GM18508 (cell line): ENCODE measurements at regions not wholly inside any gene's neighbourhood (a gene's known extent, or its start where the extent isn't known, plus 50 kb on each side); places are given as distances from the start of the nearest gene placed in this dataset.
"Not testable (repeated sequence)": the region's sequence is repeated elsewhere in the genome, so short reads cannot be mapped to it uniquely, and the experiment has no call there.

Source experiments
- ATAC-seq: cut with Tn5 transposase; IDR thresholded peaks from one replicate; pipeline ENCODE4 v1.9.1; 2021; ENCODE audit warnings: moderate number of reproducible peaks; ENCODE audit not compliant: insufficient read depth, unreplicated experiment

DNA sequence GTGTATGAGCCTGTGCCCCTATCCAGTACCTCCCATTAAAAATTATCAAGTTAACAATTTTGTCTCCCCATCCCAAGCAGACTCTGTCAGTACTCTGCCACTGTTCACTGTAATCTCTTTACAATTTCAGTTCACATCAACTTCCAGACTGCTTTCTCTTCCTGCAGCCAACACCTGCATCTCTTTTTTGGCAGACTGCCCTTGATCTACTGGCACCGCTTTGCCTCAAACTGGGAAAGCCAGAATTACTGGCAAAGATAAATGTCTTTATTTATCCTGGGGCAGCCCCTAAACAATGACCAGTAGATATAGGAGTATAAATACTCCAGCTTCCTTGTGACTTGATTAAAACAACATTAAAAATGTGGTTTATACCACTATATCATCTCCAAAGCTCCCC lies 494.1 kb downstream of the ZNF385D start:
- ATAC-seq = no peak

DNA sequence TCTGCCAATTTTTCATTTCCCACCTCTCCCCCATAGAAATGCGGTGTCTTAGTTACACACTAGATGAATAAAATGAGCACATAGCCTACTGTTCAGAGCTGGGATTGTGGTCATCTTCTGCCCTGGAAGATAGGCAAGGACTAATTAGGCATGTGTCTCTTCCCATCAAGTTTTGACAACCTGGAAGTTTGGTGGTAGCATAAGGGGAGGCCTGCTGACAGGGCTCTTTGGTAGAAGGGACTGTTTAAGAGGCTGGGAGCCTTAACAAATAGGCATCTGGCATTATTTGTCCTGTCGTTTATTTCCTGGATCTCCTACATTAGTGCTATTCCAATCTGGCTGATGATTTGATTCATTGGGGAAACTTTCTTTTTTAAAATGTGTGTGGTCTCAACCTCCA lies 512.3 kb downstream of the ZNF385D start:
- ATAC-seq = no peak

DNA sequence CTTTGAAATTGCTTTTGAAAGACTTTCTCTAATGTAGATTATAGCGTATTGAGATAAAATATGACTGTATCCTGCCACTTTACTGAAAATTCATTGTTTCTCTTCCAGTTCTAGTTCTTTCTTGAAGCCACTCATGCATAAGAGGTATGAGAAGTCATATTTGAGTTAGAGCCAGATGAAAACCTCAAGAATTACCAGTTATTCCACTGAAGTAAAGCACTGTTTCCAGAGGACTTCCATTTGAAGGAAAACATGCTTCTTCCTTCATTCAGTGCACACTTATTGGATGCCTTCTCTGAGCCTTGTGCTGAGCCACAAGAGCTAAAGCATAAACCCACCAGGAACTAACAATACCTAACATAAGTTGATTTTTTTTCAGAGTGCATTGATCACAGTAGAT lies 513.4 kb downstream of the ZNF385D start:
- no peak for ATAC-seq

DNA sequence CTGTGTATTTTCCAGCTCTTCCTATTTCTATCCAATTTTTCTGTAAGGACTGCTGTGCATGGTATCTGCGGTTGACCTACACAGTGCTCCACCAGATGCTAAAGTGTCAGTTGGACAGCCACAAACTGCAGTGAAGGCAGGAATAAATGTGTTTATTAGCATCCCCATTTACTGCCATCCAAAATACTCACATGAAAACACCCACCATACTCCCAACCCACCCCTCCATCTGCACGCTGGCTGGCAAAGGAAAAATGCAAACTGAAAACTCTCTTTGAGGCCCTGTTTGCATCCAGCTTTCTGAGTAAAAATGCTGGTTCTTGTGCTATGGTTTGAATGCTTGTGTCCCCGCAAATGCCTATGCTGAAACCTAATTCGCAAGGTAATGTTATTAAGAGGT lies 515.5 kb downstream of the ZNF385D start:
- ATAC-seq = no peak

DNA sequence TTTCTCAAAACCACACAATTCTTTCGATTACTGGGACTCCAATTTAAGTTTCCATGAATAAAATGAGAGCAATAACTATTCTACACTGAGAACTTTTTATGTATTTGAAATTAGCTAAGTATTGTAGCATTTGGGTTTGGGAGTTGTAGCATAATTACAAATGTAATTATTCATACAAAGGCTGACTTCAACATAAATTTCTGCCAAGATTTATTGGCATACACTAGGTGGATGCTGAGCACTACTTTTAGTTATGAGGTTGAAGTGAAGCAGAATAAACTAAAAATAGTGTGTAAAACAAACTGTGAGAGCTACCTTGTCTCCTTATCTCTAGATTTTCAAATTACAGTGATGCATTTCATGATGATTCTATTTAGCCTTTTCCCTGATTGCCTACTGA lies 516.1 kb downstream of the ZNF385D start:
- no peak for ATAC-seq

DNA sequence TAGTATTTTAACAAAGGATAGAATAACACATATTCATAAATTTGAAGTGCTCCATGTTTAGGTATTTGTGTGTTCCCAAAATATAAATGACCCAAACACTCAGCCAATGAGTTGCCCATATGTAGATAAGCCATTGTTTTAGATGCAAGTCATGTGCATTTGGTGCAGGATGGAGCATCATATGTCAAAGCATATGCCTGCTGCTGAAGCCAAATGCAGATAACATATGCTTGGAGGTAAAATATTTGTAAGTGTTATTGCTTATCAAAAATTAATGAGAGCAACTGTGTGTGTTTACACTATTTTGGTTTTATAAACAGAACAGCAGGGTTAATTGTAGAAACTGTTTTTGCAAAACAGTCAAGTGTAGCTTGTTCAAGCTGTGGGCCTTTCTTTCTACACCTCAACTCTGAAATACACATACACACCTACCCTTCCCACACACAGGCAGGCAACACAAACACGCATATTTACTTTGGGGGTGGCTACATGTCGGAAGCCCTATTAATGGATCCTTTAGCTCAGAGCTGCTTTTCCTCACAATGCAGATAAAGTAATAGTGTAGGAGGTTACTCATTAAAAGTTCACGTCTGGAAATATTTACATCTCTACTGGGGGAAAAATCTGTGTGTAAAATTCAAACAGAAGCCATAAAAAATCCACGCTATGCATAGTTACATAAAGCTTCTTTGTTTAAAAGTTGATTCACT lies 521.4 kb downstream of the ZNF385D start:
- ATAC-seq = no peak

DNA sequence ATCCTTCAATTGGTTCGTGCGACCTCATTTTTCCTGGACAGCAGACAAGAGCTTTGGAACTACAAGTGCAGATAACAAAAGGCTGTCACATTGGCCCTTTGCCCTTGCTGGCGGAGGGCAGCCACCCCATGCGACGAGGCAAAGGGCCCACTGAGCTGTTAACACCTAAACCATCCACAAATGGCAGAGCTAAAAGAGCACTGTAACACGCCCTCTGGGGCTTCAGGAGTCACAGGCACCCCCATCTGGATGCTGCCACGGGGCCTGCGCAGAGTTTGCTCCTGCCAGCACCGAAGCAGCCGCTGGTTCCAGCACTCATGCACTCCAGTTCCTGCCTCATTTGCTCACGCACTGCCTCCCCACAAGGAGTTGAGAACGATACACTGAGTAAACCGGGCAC lies 524.9 kb downstream of the ZNF385D start:
- no peak for ATAC-seq

DNA sequence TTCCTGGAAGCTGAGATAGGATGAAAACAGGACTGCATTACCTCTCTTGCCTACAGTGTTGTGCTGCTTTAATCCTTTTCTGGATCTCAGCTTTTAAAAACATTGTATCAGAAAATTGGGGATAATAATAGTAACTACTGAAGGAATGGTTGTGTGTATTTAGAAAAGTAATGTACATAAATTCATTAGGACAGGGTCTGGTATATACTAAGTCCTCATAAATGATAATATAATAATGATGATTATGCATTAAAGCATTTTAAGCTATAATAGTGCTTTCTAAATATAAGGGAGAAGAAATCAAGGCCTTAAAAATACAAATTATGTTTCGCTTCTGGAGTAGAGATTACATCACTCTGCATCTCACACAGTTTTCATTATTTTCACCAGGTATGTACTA lies 530.1 kb downstream of the ZNF385D start:
- ATAC-seq = no peak

DNA sequence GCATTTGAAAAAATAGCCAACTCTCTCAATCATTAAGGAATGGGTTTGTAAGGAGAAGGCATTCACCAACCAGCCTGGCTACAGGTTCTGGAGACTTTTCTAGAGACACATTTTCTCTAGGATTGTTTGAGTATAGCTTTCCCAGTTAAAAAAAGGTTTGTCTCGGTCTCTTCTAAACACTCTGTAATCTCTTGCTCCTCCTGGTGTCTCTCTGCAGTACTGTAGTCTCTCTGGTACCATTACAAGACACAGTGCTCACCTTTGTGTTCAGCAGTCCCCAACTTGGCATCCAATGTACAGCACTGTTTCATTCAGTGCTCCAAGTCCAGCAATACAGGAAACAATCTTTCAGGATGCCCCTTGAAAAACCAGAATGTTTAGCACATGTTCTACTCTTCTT lies 534.4 kb downstream of the ZNF385D start:
- ATAC-seq = no peak

DNA sequence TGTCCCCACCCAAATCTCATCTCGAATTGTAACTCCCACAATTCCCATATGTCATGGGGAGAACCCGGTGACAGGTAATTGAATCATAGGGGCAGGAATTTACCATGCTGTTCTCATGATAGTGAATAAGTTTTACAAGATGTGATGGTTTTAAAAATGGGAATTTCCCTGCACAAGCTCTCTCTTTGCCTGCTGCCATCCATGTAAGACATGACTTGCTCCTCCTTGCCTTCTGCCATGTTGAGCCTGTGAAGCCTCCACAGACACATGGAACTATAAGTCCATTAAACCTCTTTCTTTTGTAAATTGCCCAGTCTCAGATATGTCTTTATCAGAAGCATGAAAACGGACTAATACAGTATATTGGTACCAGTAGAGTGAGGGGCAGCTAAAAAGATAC lies 546.9 kb downstream of the ZNF385D start:
- not testable (repeated sequence) for ATAC-seq

DNA sequence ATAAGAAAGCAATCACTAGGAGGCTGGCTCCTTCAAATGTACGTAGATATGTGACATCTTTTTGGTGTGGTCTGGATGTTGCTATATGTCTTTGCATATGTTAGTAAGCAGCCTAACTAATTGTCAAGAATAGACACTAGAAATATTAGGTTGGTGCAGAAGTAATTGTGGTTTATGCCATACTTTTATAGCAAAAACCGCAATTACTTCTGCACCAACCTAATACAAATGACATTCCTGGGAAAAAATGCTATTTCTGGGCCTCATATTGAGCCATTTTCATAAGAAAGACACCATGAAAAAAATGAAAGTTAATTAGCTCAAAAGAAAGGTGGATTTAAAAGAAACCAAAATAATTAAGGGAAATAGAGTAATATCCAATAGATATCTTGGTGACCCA lies 555.8 kb downstream of the ZNF385D start:
- no peak for ATAC-seq

DNA sequence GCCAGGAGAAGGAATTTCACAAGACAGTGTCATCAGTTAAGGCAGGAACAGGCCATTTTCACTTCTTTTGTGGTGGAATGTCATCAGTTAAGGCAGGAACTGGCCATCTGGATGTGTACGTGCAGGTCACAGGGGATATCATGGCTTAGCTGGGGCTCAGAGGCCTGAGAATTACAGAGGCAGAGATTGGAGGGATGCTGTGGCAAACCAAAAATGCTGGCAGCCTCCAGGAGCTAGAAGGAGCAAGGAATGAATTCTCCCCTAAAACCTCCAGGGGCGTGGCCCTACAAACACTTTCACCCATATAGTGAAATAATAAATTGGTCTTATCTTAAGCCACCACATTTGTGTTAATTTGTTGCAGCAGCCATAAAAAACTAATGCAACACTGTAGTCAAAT lies 557.0 kb downstream of the ZNF385D start:
- ATAC-seq = not testable (repeated sequence)

DNA sequence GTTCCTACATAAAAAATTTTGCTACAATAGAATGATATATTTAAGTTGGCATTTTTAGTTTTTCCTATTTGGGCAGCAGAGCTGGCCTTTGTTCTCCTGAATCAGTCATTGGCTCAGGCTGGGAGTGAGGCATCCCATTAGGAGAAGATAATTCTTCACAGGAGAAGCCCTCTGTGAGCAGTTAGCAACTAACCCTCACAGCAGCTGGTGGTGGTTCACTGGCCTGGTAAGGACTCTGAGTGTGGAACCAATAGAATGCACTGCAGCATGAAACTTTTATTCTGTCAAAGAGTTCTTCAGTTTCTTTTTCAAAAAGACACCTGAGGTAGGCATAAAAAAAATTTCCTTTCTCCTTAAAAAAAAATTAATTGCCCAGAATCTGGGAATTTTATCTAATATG lies 562.6 kb downstream of the ZNF385D start:
- ATAC-seq = no peak

DNA sequence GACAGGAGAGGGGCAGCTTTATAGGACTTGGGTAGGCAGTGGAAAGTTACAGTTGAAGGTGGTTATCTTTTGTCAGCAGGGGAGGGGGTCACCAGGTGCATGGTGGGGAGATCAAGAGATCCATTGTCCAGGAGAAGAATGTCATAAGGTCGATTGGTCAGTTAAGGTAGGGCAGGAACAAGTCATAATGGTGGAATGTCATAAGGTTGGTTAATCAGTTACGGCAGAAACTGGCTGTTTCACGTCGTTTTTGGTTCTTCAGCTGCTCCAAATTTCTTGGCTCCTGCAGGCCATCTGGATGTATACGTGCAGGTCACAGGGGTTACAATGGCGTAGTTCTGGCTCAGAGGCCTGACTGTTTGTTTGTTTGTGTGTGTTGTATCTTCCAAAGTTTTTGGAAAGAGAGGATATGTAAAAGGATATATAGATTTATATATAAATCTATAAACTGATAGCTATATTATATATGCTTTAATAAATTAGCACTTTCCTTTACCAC lies 565.1 kb downstream of the ZNF385D start:
- ATAC-seq = no peak

DNA sequence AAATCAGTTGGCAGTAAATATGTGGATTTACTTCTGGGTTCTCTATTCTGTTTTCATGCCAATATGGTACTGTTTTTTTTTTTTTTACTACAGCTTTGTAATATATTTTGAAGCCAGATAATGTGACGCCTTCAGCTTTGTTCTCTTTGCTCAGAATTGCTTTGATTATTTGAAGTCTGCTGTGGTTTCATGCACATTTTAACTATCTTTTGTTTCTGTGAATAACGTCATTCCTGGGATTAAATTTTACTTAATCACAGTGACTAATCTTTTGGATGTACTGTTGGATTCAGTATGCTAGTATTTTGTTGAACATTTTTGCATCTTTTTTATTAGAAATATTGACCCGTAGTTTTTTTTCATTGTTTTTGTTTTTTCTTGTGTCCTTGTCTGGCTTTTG lies 576.5 kb downstream of the ZNF385D start:
- ATAC-seq = no peak

DNA sequence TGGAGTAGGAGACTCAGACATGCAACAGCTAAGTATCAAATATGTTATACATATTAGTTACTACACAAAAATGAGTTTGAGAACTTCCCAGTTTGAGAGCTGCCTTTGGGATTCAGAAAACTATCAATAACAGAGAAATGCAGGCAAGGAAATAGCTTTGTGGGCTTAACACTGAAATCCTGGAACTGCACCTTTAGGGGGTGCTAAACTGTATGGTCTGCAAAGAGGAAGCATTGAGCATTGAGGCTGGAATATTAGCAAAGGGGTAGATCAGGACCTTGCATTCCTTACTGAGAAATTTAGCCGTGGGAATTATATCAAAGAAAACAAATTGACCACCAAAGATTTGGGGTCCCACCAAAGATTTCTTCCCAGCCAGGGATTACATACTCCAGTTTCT lies 580.0 kb downstream of the ZNF385D start:
- no peak for ATAC-seq

DNA sequence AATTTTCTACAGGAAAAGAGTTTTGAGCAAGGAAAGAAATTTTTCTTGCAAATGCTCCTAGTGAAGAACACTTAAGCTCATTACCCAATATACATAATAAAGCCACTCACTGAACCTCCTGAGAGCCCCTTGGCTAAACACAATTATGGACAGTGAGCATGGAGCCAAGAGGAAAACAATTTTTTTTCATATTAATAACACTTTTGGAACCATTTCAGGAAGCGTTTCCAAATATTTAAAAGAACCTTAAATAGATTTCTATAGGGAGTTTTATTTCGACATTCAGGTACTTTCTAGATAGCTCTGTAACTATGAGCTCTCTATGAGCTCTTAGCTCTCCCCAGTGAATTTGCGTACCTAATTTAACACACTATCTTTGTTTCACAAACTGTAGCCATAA lies 581.1 kb downstream of the ZNF385D start:
- no peak for ATAC-seq

DNA sequence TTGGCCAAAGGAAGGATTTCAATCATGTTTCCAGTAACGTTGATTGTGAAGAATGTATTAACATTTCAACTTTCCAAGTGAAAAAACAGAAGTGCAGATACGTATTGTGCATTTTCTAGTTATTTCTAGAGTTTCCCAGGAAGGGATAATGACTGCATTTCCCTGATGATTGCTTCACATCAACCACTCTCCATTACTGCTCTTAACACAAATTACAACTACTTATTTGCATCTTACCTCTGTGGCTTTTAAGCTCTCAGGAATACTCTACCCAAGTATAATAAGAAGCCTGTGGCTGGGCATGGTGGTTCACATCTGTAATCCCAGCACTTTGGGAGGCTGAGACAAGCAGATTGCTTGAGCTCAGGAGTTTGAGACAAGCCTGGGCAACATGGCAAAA lies 582.5 kb downstream of the ZNF385D start:
- no peak for ATAC-seq

DNA sequence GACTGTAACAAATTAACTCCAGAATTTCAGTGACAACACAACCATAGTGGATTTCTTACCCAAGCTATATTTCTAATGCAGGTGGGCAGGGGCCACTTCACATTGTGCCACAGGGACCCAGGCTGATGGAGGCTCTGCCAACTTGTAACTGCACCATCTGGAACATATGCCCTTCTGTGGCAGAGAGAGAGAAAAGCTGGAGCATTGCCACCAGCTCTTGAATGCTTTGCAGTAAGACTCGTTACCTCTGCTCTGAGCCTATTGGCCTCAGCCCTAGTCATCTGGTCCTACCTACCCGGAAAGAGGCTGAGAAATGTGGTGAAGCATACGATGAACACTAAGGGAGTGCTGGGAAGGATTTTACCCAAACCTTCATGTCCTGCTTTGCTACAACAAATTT lies 587.1 kb downstream of the ZNF385D start:
- no peak for ATAC-seq

DNA sequence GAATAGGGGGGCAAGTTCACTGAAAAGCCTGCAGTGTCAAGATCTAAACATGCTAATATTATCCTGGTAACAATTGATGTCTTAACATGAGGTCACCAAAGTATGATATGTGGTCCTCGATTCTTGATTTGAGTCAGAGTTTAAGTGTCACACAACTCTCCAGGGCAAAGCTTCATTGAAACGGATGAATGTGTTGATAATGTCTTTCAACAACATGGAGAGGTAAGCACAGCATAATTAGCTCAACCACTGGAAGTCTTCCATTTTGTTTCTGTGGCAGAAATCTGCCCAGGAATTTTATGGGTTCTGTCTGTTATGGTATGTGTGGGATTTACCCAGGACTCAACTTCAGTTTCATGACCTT lies 591.5 kb downstream of the ZNF385D start:
- ATAC-seq = no peak

DNA sequence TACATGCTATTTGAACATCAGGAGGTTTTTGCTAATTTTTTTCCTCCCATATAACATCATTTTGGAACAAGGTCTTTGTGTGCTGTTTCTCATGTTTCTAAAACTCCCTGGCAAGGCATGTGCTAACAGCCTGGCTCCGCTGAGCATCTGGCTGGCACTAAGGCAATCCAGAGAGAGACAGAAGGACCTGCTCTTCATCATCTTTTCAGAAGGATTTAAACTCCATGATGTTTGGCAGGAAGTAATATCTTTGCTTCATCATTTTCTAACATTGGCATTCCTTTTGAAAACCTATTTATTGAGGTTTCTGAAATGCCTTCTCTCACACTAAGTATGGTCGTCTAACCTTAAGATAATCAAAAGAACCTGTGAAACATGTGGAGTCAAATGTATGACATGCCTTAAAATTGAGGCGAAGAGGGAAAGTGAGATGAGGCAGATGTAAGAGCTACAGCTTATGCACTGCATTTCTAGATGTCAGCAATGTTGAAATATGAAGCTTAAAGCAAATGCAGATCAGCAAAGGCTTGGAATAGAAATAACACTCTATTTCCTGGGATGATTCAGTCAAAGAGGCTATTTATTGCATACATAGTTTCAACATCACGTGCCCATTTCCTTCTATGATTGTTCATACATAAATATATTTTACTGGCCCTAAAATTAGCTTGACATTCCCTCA lies 592.0 kb downstream of the ZNF385D start:
- ATAC-seq = no peak

DNA sequence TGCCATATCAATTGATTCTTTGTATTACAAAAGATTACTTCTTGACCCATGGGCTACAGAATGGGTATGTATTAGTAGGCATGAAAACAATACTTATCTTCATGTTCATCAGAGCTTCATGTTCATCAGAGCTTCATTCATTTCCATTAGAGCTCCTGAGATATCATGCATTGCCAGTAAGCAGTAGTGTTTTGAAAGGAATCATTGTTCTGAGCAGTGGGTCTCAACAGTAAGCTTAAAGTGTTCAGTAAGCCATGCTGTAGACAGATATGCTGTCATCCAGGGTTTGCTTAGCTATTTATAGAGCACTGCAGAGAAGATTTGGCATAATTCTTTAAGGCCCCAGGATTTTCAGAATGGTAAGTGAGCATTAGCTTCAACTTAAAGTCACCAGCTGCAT lies 596.1 kb downstream of the ZNF385D start:
- no peak for ATAC-seq
